ENCODE measurements at regions not wholly inside any gene's neighbourhood (a gene's known extent, or its start where the extent isn't known, plus 50 kb on each side); places are given as distances from the start of the nearest gene placed in this dataset.

- TF ChIP-seq, protein P1, sequence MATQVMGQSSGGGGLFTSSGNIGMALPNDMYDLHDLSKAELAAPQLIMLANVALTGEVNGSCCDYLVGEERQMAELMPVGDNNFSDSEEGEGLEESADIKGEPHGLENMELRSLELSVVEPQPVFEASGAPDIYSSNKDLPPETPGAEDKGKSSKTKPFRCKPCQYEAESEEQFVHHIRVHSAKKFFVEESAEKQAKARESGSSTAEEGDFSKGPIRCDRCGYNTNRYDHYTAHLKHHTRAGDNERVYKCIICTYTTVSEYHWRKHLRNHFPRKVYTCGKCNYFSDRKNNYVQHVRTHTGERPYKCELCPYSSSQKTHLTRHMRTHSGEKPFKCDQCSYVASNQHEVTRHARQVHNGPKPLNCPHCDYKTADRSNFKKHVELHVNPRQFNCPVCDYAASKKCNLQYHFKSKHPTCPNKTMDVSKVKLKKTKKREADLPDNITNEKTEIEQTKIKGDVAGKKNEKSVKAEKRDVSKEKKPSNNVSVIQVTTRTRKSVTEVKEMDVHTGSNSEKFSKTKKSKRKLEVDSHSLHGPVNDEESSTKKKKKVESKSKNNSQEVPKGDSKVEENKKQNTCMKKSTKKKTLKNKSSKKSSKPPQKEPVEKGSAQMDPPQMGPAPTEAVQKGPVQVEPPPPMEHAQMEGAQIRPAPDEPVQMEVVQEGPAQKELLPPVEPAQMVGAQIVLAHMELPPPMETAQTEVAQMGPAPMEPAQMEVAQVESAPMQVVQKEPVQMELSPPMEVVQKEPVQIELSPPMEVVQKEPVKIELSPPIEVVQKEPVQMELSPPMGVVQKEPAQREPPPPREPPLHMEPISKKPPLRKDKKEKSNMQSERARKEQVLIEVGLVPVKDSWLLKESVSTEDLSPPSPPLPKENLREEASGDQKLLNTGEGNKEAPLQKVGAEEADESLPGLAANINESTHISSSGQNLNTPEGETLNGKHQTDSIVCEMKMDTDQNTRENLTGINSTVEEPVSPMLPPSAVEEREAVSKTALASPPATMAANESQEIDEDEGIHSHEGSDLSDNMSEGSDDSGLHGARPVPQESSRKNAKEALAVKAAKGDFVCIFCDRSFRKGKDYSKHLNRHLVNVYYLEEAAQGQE (IDR thresholded peaks at IDR 0.05), result no peak
- TF ChIP-seq FOXA1 (IDR thresholded peaks at IDR 0.05) (no peak), YY1 (IDR thresholded peaks at IDR 0.05) (no peak), TAF1 (conservative IDR thresholded peaks at IDR 0.05) (no peak), JUND (IDR thresholded peaks at IDR 0.05) (no peak), SP1 (IDR thresholded peaks at IDR 0.05) (no peak)
- TF ChIP-seq, protein P2, sequence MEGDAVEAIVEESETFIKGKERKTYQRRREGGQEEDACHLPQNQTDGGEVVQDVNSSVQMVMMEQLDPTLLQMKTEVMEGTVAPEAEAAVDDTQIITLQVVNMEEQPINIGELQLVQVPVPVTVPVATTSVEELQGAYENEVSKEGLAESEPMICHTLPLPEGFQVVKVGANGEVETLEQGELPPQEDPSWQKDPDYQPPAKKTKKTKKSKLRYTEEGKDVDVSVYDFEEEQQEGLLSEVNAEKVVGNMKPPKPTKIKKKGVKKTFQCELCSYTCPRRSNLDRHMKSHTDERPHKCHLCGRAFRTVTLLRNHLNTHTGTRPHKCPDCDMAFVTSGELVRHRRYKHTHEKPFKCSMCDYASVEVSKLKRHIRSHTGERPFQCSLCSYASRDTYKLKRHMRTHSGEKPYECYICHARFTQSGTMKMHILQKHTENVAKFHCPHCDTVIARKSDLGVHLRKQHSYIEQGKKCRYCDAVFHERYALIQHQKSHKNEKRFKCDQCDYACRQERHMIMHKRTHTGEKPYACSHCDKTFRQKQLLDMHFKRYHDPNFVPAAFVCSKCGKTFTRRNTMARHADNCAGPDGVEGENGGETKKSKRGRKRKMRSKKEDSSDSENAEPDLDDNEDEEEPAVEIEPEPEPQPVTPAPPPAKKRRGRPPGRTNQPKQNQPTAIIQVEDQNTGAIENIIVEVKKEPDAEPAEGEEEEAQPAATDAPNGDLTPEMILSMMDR (IDR thresholded peaks at IDR 0.05; ENCODE audit: low read depth, low read length, missing input control), result no peak
These were observed 182.3 kb upstream of the NCAM1 start (continued) for GRCh38 chr11:112778877-112779266.

GRCh38 chr11:112780351-112781087 is 180.7 kb upstream of the NCAM1 start:
- H3K4me1 ChIP-seq (ENCODE audit: control insufficient read depth in 4 of 4, insufficient read depth in 4 of 4, low read length in 3 of 4), result no peaks in the 10 kb centered on the region
- H3K9ac ChIP-seq (ENCODE audit: low read depth in 1 of 2, low read length in 2 of 2), result no peak overlapping the region
- TF ChIP-seq ATF3 (IDR thresholded peaks at IDR 0.05), result no peak
- TF ChIP-seq, protein P1 (IDR thresholded peaks at IDR 0.05), result no peak
- 82% methylated on average over 19 of the region's 19 CpGs for WGBS
- no peak overlapping the region for H3K27ac ChIP-seq (ENCODE audit: low read depth in 1 of 2, low read length in 2 of 2)
- no peaks in the 10 kb centered on the region for H3K9me3 ChIP-seq (ENCODE audit: control insufficient read depth in 4 of 4, low read length in 3 of 4)
- H3K27me3 ChIP-seq (ENCODE audit: control insufficient read depth in 4 of 4, insufficient read depth in 4 of 4, low read length in 3 of 4), result peaks cover 0 to 12% (median 5%) of the 10 kb centered on the region in 4 donors
- no peaks in the 10 kb centered on the region for H3K36me3 ChIP-seq (ENCODE audit: control insufficient read depth in 4 of 4, insufficient read depth in 3 of 4, low read depth in 1 of 4, low read length in 3 of 4)
- DNase-seq (ENCODE audit: low spot score), result no peak
- no peak overlapping the region for H3K4me3 ChIP-seq (ENCODE audit: low read depth in 1 of 3, low read length in 3 of 3)

- H3K9me3 ChIP-seq (ENCODE audit: control insufficient read depth in 4 of 4, low read length in 3 of 4), result no peaks in the 10 kb centered on the region
- H3K27me3 ChIP-seq (ENCODE audit: control insufficient read depth in 4 of 4, insufficient read depth in 4 of 4, low read length in 3 of 4), result peaks cover 0 to 9% (median 3%) of the 10 kb centered on the region in 4 donors
- no peak overlapping the region for H3K9ac ChIP-seq (ENCODE audit: low read depth in 1 of 2, low read length in 2 of 2)
- TF ChIP-seq RXRA (IDR thresholded peaks at IDR 0.05) (no peak), FOXA1 (IDR thresholded peaks at IDR 0.05) (no peak), NR2F2 (IDR thresholded peaks at IDR 0.05) (no peak)
- DNase-seq (ENCODE audit: low spot score), result no peak
- H3K36me3 ChIP-seq (ENCODE audit: control insufficient read depth in 4 of 4, insufficient read depth in 3 of 4, low read depth in 1 of 4, low read length in 3 of 4), result no peaks in the 10 kb centered on the region
- no peaks in the 10 kb centered on the region for H3K4me1 ChIP-seq (ENCODE audit: control insufficient read depth in 4 of 4, insufficient read depth in 4 of 4, low read length in 3 of 4)
- no peak overlapping the region for H3K4me3 ChIP-seq (ENCODE audit: low read depth in 1 of 3, low read length in 3 of 3)
- WGBS, result 83% methylated on average over 4 of the region's 4 CpGs
- no peak overlapping the region for H3K27ac ChIP-seq (ENCODE audit: low read depth in 1 of 2, low read length in 2 of 2)
These were observed 177.3 kb upstream of the NCAM1 start for GRCh38 chr11:112783945-112784322.

Data from liver (tissue), 8 donors.